Activated T-helper 17 cell treated with anti-CD3 and anti-CD28 coated beads, Interleukin-2, amount 50 U/mL, for 72 hours (primary cell): ENCODE measurements at regions not wholly inside any gene's neighbourhood (a gene's known extent, or its start where the extent isn't known, plus 50 kb on each side); places are given as distances from the start of the nearest gene placed in this dataset.
"Not testable (repeated sequence)": the region's sequence is repeated elsewhere in the genome, so short reads cannot be mapped to it uniquely, and the experiment has no call there.

Experiments
- ATAC-seq: fragments of 150-1000 bp; cut with Tn5 transposase; replicated peaks from 2 replicates; pipeline ENCODE4 v1.10.0; 2021; ENCODE audit warnings: mild to moderate bottlenecking, moderate library complexity
- H3K27ac Mint-ChIP-seq: one replicate; pipeline ENCODE4 v1.8.0; 2022; ENCODE audit warnings: mixed read lengths
- H3K27me3 Mint-ChIP-seq: one replicate; pipeline ENCODE4 v1.8.0; 2022; ENCODE audit warnings: mixed read lengths
- H3K36me3 Mint-ChIP-seq: one replicate; pipeline ENCODE4 v1.8.0; 2022; ENCODE audit warnings: low read depth, mild to moderate bottlenecking, mixed read lengths
- H3K4me1 Mint-ChIP-seq: one replicate; pipeline ENCODE4 v1.8.0; 2022; ENCODE audit warnings: mixed read lengths
- H3K4me3 Mint-ChIP-seq: one replicate; pipeline ENCODE4 v1.8.0; 2022; ENCODE audit warnings: mild to moderate bottlenecking, mixed read lengths
- H3K9me3 Mint-ChIP-seq: one replicate; pipeline ENCODE4 v1.8.0; 2022; ENCODE audit warnings: mixed read lengths

DNA sequence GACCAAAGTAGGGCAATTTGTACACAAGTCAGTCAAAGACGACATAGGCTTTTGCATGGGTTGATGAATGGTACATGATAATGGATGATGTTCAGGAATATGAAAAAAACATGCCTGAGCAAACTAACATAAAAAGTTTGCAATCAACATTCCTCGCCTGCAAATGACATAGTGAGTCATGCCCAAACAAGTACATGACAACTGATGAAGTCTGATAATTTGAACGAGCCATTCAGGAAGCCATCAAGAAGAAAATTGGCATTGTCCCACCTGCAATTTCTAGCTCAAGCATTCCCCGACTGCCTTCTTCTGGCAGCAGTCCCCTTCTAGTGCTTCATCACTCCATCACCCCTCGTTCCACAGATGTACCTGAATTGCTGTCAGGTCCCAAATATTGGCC is 118.4 kb upstream of the NR5A2 start:
- Mint-ChIP-seq H3K4me1 (no peaks in the 10 kb centered on the region), H3K27ac (no peak overlapping the region), H3K27me3 (peaks cover 6% of the 10 kb centered on the region), H3K9me3 (no peaks in the 10 kb centered on the region), H3K36me3 (no peaks in the 10 kb centered on the region), H3K4me3 (no peak overlapping the region)
- no peak for ATAC-seq

DNA sequence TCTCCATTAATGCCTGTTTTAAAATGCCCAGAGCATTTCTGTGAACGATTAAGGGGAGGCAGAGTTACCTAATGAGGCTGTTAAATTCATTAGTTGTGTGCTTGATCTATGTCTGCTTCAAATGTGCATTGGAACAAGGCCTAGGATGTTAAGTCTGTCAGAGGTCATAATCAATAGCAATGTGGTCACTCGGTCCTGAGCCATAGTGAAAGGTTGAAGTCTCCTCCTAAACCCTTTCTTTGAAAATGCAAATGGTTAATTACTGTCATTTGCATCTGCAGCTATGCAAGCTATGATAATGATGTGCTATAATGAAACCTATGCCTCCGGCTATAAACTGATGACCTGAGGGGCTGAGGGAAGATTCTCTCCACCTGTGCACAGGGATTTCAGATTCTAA is 114.2 kb upstream of the NR5A2 start:
- no peak overlapping the region for H3K4me3 Mint-ChIP-seq
- no peaks in the 10 kb centered on the region for H3K9me3 Mint-ChIP-seq
- H3K36me3 Mint-ChIP-seq: no peaks in the 10 kb centered on the region
- peaks cover 5% of the 10 kb centered on the region for H3K27me3 Mint-ChIP-seq
- no peak for ATAC-seq
- no peaks in the 10 kb centered on the region for H3K4me1 Mint-ChIP-seq
- no peak overlapping the region for H3K27ac Mint-ChIP-seq

DNA sequence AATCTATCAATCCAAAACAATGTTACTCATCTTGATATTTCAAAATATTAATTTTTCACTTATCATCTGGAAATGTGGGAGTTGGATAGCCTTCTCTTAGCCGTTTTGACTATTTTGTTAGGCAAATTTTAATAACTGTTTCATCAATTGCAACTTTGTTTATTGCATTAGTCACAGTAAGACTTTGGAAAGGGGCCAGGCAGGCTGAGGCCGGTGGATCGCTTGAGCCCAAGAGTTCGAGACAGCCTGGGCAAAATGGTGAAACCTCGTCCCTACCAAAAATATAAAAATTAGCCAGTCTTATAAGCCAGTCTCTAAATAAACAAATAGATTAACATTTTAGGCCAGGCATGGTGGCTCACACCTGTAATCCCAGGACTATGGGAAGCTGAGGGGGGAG is 113.0 kb upstream of the NR5A2 start:
- Mint-ChIP-seq H3K4me1 (no peaks in the 10 kb centered on the region), H3K36me3 (no peaks in the 10 kb centered on the region), H3K4me3 (no peak overlapping the region), H3K27me3 (peaks cover 10% of the 10 kb centered on the region), H3K27ac (no peak overlapping the region), H3K9me3 (no peaks in the 10 kb centered on the region)
- ATAC-seq: no peak

DNA sequence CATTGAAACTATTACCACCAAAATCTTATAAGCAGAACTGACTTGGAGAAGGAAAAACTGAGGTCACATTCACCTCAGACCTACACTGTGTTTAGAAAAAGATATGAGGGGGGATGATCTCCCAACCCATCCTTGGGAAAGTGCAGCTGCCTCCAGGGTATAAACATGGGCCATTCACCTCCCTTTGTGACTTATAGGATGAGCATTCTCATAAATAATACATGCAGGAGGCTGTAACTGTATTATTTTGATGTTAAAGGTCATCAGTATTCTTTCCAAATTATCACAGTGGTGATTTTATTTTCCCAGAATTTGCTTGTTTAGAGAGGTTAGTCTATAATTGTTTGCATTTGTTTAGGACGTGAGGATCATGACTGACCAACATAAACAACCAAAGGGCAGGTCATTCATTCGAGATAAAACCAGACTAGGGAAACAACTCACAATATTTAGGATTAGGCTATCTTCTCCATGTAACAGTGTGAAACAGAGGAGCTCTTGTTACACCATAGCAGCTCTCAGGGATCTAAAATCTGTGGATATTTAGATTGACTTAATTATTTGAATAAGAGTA is 109.2 kb upstream of the NR5A2 start:
- Mint-ChIP-seq H3K36me3 (no peaks in the 10 kb centered on the region), H3K9me3 (no peaks in the 10 kb centered on the region), H3K27ac (no peak overlapping the region), H3K4me1 (no peaks in the 10 kb centered on the region), H3K27me3 (peaks cover 18% of the 10 kb centered on the region), H3K4me3 (no peak overlapping the region)
- ATAC-seq: no peak

DNA sequence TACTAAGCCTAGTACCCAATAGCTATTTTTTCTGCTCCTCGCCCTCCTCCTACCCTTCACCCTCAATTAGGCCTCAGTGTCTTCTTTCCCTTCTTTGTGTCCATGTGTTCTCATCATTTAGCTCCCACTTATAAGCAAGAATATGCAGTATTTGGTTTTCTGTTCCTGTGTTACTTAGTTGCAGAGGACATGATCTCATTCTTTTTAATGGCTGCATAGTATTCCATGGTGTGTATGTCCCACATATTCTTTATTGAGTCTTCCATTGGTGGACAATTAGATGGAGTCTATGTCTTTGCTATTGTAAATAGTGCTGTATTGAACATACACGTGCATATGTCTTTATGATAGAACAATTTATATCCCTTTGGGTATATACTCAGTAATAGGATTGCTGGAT is 106.9 kb upstream of the NR5A2 start:
- no peak overlapping the region for H3K27ac Mint-ChIP-seq
- no peak overlapping the region for H3K4me3 Mint-ChIP-seq
- no peaks in the 10 kb centered on the region for H3K4me1 Mint-ChIP-seq
- no peaks in the 10 kb centered on the region for H3K9me3 Mint-ChIP-seq
- H3K36me3 Mint-ChIP-seq: no peaks in the 10 kb centered on the region
- H3K27me3 Mint-ChIP-seq: peaks cover 18% of the 10 kb centered on the region
- ATAC-seq: no peak

DNA sequence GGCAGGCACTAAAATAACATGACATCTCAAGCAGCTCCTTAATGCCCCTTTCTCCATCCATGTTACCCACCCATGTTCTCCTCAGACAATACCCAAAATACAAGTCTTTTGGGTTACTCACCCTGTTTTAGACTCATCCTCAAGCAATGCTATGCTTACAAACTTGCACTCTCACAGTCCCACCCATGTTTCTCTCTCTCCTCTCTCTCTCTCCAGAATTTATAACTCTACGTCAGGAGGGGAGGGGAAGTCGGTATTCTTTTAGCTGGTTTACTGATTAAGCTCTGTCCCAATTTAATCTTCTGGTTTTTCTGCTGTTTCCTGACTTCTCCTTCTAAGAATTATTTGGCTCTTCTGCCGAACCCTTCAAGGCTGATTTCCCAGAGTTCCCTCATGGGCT is 98.0 kb upstream of the NR5A2 start:
- H3K4me3 Mint-ChIP-seq: no peak overlapping the region
- no peak for ATAC-seq
- no peaks in the 10 kb centered on the region for H3K36me3 Mint-ChIP-seq
- H3K27ac Mint-ChIP-seq: no peak overlapping the region
- no peaks in the 10 kb centered on the region for H3K27me3 Mint-ChIP-seq
- no peaks in the 10 kb centered on the region for H3K9me3 Mint-ChIP-seq
- H3K4me1 Mint-ChIP-seq: peaks cover 6% of the 10 kb centered on the region

DNA sequence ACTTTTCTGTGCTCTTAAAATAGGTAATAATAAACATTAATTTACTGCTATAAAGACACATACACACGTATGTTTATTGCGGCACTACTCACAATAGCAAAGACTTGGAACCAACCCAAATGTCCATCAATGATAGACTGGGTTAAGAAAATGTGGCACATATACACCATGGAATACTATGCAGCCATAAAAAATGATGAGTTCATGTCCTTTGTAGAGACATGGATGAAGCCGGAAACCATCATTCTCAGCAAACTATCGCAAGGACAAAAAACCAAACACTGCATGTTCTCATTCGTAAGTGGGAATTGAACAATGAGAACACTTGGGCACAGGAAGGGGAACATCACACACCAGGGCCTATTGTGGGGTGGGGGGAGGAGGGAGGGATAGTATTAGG is 97.4 kb upstream of the NR5A2 start:
- not testable (repeated sequence) for H3K4me3 Mint-ChIP-seq, H3K27ac Mint-ChIP-seq, H3K4me1 Mint-ChIP-seq, H3K27me3 Mint-ChIP-seq, H3K36me3 Mint-ChIP-seq, ATAC-seq, H3K9me3 Mint-ChIP-seq

DNA sequence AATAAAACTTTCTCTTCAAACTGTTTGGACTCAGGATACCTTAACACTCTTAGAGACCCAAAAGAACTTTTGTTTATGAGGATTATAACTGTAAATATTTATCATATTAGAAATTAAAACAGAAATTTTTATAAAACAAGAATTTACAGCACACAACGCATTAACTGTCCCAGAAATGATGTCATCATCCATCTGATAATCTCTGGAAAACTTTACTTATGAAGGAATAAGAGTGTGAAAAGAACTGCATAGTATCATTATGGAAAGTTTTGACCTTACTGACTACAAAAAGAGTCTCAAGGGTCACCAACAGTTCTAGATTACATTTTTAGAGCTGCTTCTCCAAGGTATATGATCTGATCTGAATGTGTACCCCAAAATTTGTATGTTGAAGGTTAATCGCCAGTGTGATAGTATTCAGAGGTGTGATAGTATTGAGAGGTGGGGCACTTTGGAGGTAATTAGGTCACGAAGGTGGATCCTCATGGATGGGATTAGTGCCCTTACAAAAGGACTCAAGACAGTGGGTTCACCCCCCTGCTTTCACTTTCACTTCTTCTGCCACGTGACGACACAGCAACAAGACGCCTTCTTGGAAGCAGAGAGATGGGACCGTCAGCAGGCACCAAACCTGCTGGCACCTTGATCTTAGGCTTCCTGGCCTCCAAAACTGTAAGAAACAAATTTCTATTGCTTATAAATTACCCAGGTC is 95.7 kb upstream of the NR5A2 start:
- Mint-ChIP-seq H3K27ac (no peak overlapping the region), H3K27me3 (peaks cover 18% of the 10 kb centered on the region), H3K4me1 (peaks cover 6% of the 10 kb centered on the region), H3K9me3 (no peaks in the 10 kb centered on the region), H3K4me3 (peak overlapping the region; percentile 2), H3K36me3 (no peaks in the 10 kb centered on the region)
- ATAC-seq: no peak

DNA sequence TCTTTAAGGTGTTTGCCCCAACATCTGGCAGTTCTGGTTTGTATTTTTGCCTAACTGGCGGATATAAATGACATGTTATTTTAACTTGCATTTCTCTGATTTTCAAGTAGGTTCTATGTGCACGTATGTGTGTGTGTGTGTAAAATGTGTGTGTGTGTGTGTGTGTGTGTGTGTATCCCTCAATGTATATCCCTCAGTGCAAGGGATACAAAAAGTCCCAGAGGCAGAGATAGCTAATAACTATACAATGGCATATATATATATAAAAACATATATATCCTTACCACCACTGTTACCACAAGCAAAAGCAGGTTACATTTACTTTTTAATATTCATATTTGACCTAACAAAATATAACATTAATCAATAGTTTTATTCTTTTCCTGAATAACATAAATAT is 95.0 kb upstream of the NR5A2 start:
- H3K27me3 Mint-ChIP-seq: peaks cover 22% of the 10 kb centered on the region
- H3K4me3 Mint-ChIP-seq: no peak overlapping the region
- no peak overlapping the region for H3K27ac Mint-ChIP-seq
- H3K9me3 Mint-ChIP-seq: no peaks in the 10 kb centered on the region
- peaks cover 6% of the 10 kb centered on the region for H3K4me1 Mint-ChIP-seq
- ATAC-seq: no peak
- H3K36me3 Mint-ChIP-seq: no peaks in the 10 kb centered on the region

DNA sequence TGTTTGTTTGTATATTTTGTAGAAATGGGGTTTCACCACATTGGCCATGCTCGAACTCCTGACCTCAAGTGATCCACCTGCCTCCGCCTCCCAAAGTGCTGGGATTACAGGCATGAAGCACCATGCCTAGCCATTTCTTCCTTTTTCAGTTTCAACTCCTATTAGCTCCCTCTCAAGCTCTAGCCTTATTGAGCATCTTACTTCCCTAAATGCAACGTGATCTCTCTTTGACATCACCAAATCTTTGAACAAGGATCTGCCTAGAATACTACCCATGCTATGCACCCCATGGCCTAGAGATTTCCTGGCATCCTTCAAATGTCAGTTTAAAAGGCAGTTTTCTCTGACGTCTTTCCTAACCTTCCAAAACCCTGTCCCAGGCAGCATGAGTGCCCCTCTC is 91.1 kb upstream of the NR5A2 start:
- Mint-ChIP-seq H3K4me1 (peaks cover 6% of the 10 kb centered on the region), H3K9me3 (no peaks in the 10 kb centered on the region), H3K27me3 (peaks cover 40% of the 10 kb centered on the region), H3K4me3 (no peak overlapping the region), H3K36me3 (no peaks in the 10 kb centered on the region), H3K27ac (no peak overlapping the region)
- ATAC-seq: no peak

DNA sequence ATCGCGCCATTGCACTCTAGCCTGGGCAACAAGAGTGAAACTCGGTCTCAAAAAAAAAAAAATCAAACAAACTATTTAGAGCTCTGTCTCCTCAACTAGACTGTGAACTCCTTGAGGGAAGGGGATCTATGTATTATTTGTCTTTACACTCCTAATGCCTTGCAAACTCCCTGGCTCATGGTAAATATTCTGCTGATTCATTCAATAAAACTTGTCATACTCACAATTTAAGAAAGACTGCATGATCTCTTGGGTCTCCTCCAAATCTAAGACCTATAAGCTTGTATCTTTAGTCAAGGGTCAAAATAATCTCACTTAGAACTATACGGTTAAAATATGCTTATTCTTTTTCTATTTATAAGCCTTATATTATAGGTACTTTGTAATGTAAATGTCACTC is 90.3 kb upstream of the NR5A2 start:
- Mint-ChIP-seq H3K27ac (no peak overlapping the region), H3K4me1 (peaks cover under 1% of the 10 kb centered on the region), H3K36me3 (peaks cover 5% of the 10 kb centered on the region), H3K4me3 (no peak overlapping the region), H3K27me3 (peaks cover 40% of the 10 kb centered on the region), H3K9me3 (no peaks in the 10 kb centered on the region)
- ATAC-seq: no peak

DNA sequence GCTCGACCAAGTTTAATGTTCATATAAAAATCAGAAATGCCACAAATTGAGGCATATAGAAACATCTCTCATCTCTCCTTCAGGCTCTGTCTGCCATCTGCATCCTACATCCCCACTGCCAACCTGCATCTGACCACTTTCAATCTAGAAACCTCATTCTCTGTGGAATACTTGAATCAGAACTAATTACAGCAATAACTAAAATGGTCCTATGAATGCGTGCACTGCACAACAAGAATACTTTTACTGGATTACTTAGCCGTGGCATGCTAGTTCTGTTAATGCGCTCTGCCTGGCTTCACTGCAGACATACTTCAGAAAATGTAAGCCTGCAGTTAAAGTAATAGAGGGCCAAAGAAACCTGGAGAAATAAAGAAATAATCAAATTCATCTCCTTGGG is 89.8 kb upstream of the NR5A2 start:
- H3K4me1 Mint-ChIP-seq: no peaks in the 10 kb centered on the region
- no peak overlapping the region for H3K4me3 Mint-ChIP-seq
- H3K36me3 Mint-ChIP-seq: peaks cover 5% of the 10 kb centered on the region
- ATAC-seq: no peak
- no peaks in the 10 kb centered on the region for H3K9me3 Mint-ChIP-seq
- no peak overlapping the region for H3K27ac Mint-ChIP-seq
- H3K27me3 Mint-ChIP-seq: peaks cover 40% of the 10 kb centered on the region

DNA sequence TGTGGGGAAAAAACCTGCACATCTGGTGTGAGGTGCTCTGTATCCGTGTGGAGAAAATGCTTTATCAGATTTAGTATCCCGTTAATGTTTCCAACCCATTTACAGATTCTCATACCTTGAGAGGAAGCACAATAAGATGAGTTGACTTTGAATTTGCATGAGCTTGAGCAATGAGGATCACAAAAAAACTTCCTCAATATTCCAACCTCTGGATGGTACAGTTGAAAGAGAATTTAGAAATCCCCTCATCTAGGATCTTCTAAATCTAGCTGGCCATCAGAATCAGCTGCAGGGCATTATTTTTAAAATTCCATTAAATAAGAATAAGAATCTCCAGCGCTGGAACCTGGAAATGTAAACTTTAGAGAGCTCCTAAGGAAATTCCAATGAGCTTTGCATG is 82.5 kb upstream of the NR5A2 start:
- peaks cover 28% of the 10 kb centered on the region for H3K27me3 Mint-ChIP-seq
- peaks cover 5% of the 10 kb centered on the region for H3K36me3 Mint-ChIP-seq
- no peak overlapping the region for H3K4me3 Mint-ChIP-seq
- H3K4me1 Mint-ChIP-seq: no peaks in the 10 kb centered on the region
- H3K27ac Mint-ChIP-seq: no peak overlapping the region
- no peaks in the 10 kb centered on the region for H3K9me3 Mint-ChIP-seq
- ATAC-seq: no peak

DNA sequence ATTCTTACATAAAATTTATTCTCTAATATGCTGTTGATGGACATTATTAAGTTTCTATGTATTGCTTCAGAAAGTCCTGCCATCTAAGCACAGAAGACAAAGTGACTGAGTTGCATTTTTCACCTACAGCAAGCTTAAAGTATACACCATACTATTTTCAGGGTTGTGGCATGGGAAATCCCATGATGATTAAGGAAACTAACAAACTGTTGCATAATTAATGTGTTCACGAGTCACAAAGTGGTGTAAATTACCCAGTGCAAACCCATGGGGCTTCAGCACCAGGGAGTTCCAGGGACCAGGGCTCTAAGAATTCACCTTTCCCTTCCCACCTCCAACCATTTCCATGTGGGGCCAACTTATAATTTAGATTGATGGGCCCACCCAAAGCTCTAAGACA is 81.9 kb upstream of the NR5A2 start:
- no peaks in the 10 kb centered on the region for H3K9me3 Mint-ChIP-seq
- H3K4me3 Mint-ChIP-seq: no peak overlapping the region
- H3K27me3 Mint-ChIP-seq: peaks cover 28% of the 10 kb centered on the region
- H3K36me3 Mint-ChIP-seq: peaks cover 5% of the 10 kb centered on the region
- no peak overlapping the region for H3K27ac Mint-ChIP-seq
- H3K4me1 Mint-ChIP-seq: no peaks in the 10 kb centered on the region
- ATAC-seq: no peak

DNA sequence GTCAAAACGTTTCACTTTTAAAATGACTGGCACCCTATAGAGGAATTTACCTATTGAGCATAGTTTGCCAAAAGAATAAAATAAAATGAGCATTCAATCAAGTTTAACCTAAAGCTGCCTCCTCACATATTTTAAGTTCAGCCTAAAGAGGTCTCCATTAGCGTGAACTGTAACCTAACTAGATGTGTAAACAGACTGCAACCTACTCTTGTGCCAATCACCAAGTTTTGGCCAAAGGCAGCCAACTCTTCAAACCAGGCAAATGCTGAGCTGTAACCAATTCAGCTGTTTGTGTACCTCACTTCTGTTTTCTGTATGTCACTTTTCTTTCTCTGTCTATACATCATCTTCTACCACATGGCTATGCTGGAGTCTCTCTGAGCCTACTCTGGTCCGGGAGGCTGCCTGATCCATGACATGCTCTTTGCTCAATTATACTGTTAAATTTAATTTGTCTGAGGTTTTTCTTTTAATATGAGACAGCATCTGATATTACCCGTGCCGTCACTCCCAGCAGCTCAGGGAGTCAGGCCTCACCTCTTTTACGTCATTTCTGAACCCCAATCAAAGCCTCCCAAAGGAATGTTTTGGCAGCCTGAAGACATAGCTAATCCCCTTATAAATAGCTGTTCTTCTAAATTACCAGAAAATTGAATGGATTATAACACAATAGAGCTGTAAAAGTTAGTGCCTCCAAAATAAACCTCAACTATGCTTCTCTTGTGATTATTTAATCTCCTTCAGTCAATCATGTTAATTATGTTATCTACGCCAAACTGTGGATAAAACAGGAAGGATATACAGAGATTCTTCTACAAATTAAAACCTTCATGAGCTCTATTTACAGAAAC is 81.0 kb upstream of the NR5A2 start:
- H3K27ac Mint-ChIP-seq: no peak overlapping the region
- no peak overlapping the region for H3K4me3 Mint-ChIP-seq
- no peak for ATAC-seq
- H3K4me1 Mint-ChIP-seq: no peaks in the 10 kb centered on the region
- H3K27me3 Mint-ChIP-seq: peaks cover 32% of the 10 kb centered on the region
- no peaks in the 10 kb centered on the region for H3K9me3 Mint-ChIP-seq
- peaks cover 5% of the 10 kb centered on the region for H3K36me3 Mint-ChIP-seq
